Stimulated activated CD4-positive, alpha-beta T cell treated with anti-CD3 and anti-CD28 coated beads, Interleukin-15, amount 100 ng/mL, for 1 hour (primary cell): ENCODE measurements at regions not wholly inside any gene's neighbourhood (a gene's known extent, or its start where the extent isn't known, plus 50 kb on each side); places are given as distances from the start of the nearest gene placed in this dataset.
"Not testable (repeated sequence)": the region's sequence is repeated elsewhere in the genome, so short reads cannot be mapped to it uniquely, and the experiment has no call there.

Experiments
- DNase-seq, 2 donors: peaks; one replicate each; pipeline ENCODE4 v3.0.0-alpha.2; 2020; ENCODE audit warnings: low read depth in 1 of 2, low spot score in 1 of 2

- DNase-seq: no peak
Measured at GRCh38 chr20:1811621-1812498, 83.3 kb upstream of the SIRPA start.

GRCh38 chr20:1810926-1811620, 84.1 kb upstream of the SIRPA start:
- DNase-seq: no peak

- no peak for DNase-seq
Measured at GRCh38 chr20:1810572-1810925, 84.7 kb upstream of the SIRPA start.

GRCh38 chr20:1809611-1810510, 85.3 kb upstream of the SIRPA start:
- no peak for DNase-seq

GRCh38 chr20:1809131-1809572, 86.1 kb upstream of the SIRPA start:
- DNase-seq: no peak

- DNase-seq: no peak
Measured at GRCh38 chr20:1808101-1808500, 87.1 kb upstream of the SIRPA start.

- DNase-seq: no peak
Measured at GRCh38 chr20:1807394-1807793, 87.8 kb upstream of the SIRPA start.

- no peak for DNase-seq
Measured at GRCh38 chr20:1806456-1806855, 88.8 kb upstream of the SIRPA start.

GRCh38 chr20:1805816-1806215, 89.4 kb upstream of the SIRPA start:
- no peak for DNase-seq

- no peak for DNase-seq
Measured at GRCh38 chr20:1805161-1805581, 90.0 kb upstream of the SIRPA start.

- no peak for DNase-seq
Measured at GRCh38 chr20:1804554-1804956, 90.7 kb upstream of the SIRPA start.

GRCh38 chr20:1803932-1804501, 91.2 kb upstream of the SIRPA start:
- DNase-seq: no peak

- DNase-seq: no peak
Measured at GRCh38 chr20:1803061-1803931, 91.9 kb upstream of the SIRPA start.

- DNase-seq: peak in 1 of 2 donors; percentile 23
Measured at GRCh38 chr20:1802385-1803060, 92.7 kb upstream of the SIRPA start.

- no peak for DNase-seq
Measured at GRCh38 chr20:1801929-1802306, 93.3 kb upstream of the SIRPA start.

GRCh38 chr20:1801225-1801928, 93.8 kb upstream of the SIRPA start:
- DNase-seq: no peak

- DNase-seq: no peak
Measured at GRCh38 chr20:1800777-1801176, 94.4 kb upstream of the SIRPA start.

- DNase-seq: no peak
Measured at GRCh38 chr20:1800180-1800579, 95.0 kb upstream of the SIRPA start.

- DNase-seq: not testable (repeated sequence)
Measured at GRCh38 chr20:1799746-1800145, 95.5 kb upstream of the SIRPA start.
